WTC11 (cell line): ENCODE measurements at regions not wholly inside any gene's neighbourhood (a gene's known extent, or its start where the extent isn't known, plus 50 kb on each side); places are given as distances from the start of the nearest gene placed in this dataset.

Source experiments
- ATAC-seq: fragments of 200-7000 bp; cut with Tn5 transposase; 2 replicates; pipeline ENCODE4 v1.10.0; 2021; ENCODE audit warnings: mild to moderate bottlenecking, moderate library complexity
- CTCF ChIA-PET: fragments of 300-600 bp; sonication (Branson Sonifier 250); formaldehyde crosslinking; loops from one replicate; lab custom pipeline; 2021; ENCODE audit warnings: antibody characterized with exemption; lab: Charles Lee
- POLR2A ChIA-PET: fragments of 350-600 bp; sonication (Branson Sonifier 250); formaldehyde crosslinking; loops from one replicate; lab custom pipeline; 2021; ENCODE audit warnings: antibody characterized with exemption; lab: Charles Lee
- DNase-seq: peaks from one replicate; pipeline ENCODE4 v3.0.0; 2021; ENCODE audit warnings: low spot score
- H3K27ac Mint-ChIP-seq: 2 replicates; pipeline ENCODE4 v1.8.0; 2021; ENCODE audit warnings: mixed read lengths
- H3K27me3 Mint-ChIP-seq: 2 replicates; pipeline ENCODE4 v1.8.0; 2021; ENCODE audit warnings: low read depth, mild to moderate bottlenecking, moderate library complexity, mixed read lengths
- H3K36me3 Mint-ChIP-seq: 2 replicates; pipeline ENCODE4 v1.8.0; 2021; ENCODE audit warnings: mixed read lengths
- H3K4me1 Mint-ChIP-seq: 2 replicates; pipeline ENCODE4 v1.8.0; 2022; ENCODE audit warnings: mixed read lengths
- H3K4me3 Mint-ChIP-seq: 2 replicates; pipeline ENCODE4 v1.8.0; 2021; ENCODE audit warnings: mild to moderate bottlenecking, moderate library complexity, mixed read lengths
- H3K9me3 Mint-ChIP-seq: 2 replicates; pipeline ENCODE4 v1.8.0; 2021; ENCODE audit warnings: mixed read lengths
- AR ChIP-seq: fragments of 250-450 bp; sonication (Bioruptor Pico); IDR thresholded peaks from 2 replicates; pipeline ENCODE4 v1.9.0; 2021; ENCODE audit warnings: mild to moderate bottlenecking
- ATF2 ChIP-seq: sonication (generic); formaldehyde crosslinking; IDR thresholded peaks from 2 replicates; pipeline ENCODE4 v1.8.1; 2022; ENCODE audit warnings: low read depth, missing genetic modification reagents, borderline replicate concordance
- ATF3 ChIP-seq: sonication (generic); formaldehyde crosslinking; conservative IDR thresholded peaks from 2 replicates; pipeline ENCODE4 v1.8.1; 2022; ENCODE audit warnings: mild to moderate bottlenecking, missing genetic modification reagents
- CBFB ChIP-seq: sonication (generic); formaldehyde crosslinking; IDR thresholded peaks from 2 replicates; pipeline ENCODE4 v1.8.1; 2022; ENCODE audit warnings: mild to moderate bottlenecking, low read depth, missing genetic modification reagents
- CDX4 ChIP-seq: fragments of 250-450 bp; sonication (Bioruptor Pico); IDR thresholded peaks from 2 replicates; pipeline ENCODE4 v1.9.0; 2021; ENCODE audit warnings: moderate library complexity, mild to moderate bottlenecking, inconsistent platforms, borderline replicate concordance
- CTCF ChIP-seq: fragments of 200-600 bp; IDR thresholded peaks from 2 replicates; pipeline ENCODE4 v1.8.0; 2022; ENCODE audit warnings: antibody characterized with exemption
- FOXJ3 ChIP-seq: sonication (generic); formaldehyde crosslinking; IDR thresholded peaks from 2 replicates; pipeline ENCODE4 v1.9.0; 2021; ENCODE audit warnings: missing genetic modification reagents, mild to moderate bottlenecking, borderline replicate concordance
- GRHL2 ChIP-seq: fragments of 250-450 bp; sonication (Bioruptor Pico); IDR thresholded peaks from 2 replicates; pipeline ENCODE4 v1.8.0; 2022; ENCODE audit warnings: mild to moderate bottlenecking, moderate library complexity; ENCODE audit not compliant: insufficient replicate concordance, severe bottlenecking
- HMGA2 ChIP-seq: fragments of 250-450 bp; sonication (Bioruptor Pico); IDR thresholded peaks from 2 replicates; pipeline ENCODE4 v1.4.0; 2021; ENCODE audit warnings: mild to moderate bottlenecking, moderate library complexity
- MLX ChIP-seq: sonication (generic); formaldehyde crosslinking; IDR thresholded peaks from 2 replicates; pipeline ENCODE4 v1.8.1; 2023; ENCODE audit warnings: mild to moderate bottlenecking, missing genetic modification reagents, moderate library complexity
- NFE2L1 ChIP-seq: sonication (generic); formaldehyde crosslinking; IDR thresholded peaks from 2 replicates; pipeline ENCODE4 v1.8.1; 2023; ENCODE audit warnings: missing genetic modification reagents
- NFYB ChIP-seq: sonication (generic); formaldehyde crosslinking; conservative IDR thresholded peaks from 2 replicates; pipeline ENCODE4 v1.8.0; 2022; ENCODE audit warnings: low read depth, missing genetic modification reagents
- SMAD4 ChIP-seq: sonication (generic); formaldehyde crosslinking; IDR thresholded peaks from 2 replicates; pipeline ENCODE4 v1.8.0; 2022; ENCODE audit warnings: mild to moderate bottlenecking, missing genetic modification reagents
- TEAD4 ChIP-seq: sonication (generic); formaldehyde crosslinking; IDR thresholded peaks from 2 replicates; pipeline ENCODE4 v1.8.0; 2022; ENCODE audit warnings: mild to moderate bottlenecking, missing genetic modification reagents
- ZBTB21 ChIP-seq: sonication (generic); formaldehyde crosslinking; IDR thresholded peaks from 2 replicates; pipeline ENCODE4 v1.8.1; 2023; ENCODE audit warnings: mild to moderate bottlenecking, missing genetic modification reagents, borderline replicate concordance
- ZNF138 ChIP-seq: sonication (generic); formaldehyde crosslinking; conservative IDR thresholded peaks from 2 replicates; pipeline ENCODE4 v1.8.1; 2022; ENCODE audit warnings: mild to moderate bottlenecking, moderate library complexity, missing genetic modification reagents
- TF ChIP-seq, protein P1 (sequence below): sonication (generic); formaldehyde crosslinking; IDR thresholded peaks from 2 replicates; pipeline ENCODE4 v1.8.1; 2023; ENCODE audit warnings: mild to moderate bottlenecking, missing genetic modification reagents
- TF ChIP-seq, protein P2 (sequence below): fragments of 250-450 bp; sonication (Bioruptor Pico); IDR thresholded peaks from 2 replicates; pipeline ENCODE4 v1.8.0; 2021; ENCODE audit warnings: mild to moderate bottlenecking
- TF ChIP-seq, protein P3 (sequence below): sonication (generic); formaldehyde crosslinking; IDR thresholded peaks from 2 replicates; pipeline ENCODE4 v1.8.1; 2022; ENCODE audit warnings: mild to moderate bottlenecking, moderate library complexity, missing genetic modification reagents
- TF ChIP-seq, protein P4 (sequence below): fragments of 250-450 bp; sonication (Bioruptor Pico); IDR thresholded peaks from 2 replicates; pipeline ENCODE4 v1.9.0; 2021; ENCODE audit warnings: mild to moderate bottlenecking

DNA sequence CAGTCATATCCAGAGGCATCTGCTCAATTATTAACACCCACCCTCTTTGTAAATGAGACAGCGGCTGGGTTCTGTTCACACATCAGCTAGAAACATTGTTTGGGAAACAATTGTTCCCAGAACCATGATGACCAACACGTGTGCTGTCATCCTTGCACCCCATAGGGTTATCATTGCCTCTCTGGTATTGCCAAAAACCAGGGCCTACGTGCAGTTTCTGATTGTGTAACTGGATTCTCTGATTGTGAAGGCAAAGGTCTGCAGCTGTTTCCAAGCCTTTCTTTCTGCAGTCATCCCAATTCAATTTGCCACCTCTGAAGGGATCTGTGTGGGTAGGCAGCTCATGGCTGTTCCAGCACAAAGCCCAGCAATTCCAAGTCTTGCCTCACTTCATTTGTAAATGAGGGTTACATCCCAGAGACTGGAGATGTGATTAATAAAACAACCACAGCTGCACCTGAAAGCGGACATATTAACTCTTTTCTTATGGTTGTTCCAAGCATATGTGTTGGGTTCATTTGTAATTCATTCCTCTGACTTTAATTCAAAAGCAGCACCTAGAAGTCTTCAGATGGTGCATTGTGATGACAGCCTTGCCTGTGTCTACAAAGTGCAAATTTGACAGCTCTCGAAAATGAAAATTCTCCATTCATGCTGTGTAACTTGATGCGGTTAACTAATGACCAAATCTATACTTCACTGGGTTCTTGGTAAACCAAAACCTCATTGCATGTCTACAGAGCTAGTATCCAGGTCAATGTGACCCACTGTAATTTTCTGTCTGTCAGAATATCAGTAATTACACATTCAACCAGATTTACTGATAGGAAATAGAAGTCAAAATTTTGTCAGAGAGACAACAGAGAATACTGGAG is 66.6 kb downstream of the YIPF5 start (continued):
- TF ChIP-seq CBFB (CRISPR knock-in tag) (no peak), SMAD4 (CRISPR knock-in tag) (no peak), NFE2L1 (CRISPR knock-in tag) (no peak), FOXJ3 (CRISPR knock-in tag) (no peak), ATF2 (CRISPR knock-in tag) (no peak), ZNF138 (CRISPR knock-in tag) (no peak)
- TF ChIP-seq, protein P1, sequence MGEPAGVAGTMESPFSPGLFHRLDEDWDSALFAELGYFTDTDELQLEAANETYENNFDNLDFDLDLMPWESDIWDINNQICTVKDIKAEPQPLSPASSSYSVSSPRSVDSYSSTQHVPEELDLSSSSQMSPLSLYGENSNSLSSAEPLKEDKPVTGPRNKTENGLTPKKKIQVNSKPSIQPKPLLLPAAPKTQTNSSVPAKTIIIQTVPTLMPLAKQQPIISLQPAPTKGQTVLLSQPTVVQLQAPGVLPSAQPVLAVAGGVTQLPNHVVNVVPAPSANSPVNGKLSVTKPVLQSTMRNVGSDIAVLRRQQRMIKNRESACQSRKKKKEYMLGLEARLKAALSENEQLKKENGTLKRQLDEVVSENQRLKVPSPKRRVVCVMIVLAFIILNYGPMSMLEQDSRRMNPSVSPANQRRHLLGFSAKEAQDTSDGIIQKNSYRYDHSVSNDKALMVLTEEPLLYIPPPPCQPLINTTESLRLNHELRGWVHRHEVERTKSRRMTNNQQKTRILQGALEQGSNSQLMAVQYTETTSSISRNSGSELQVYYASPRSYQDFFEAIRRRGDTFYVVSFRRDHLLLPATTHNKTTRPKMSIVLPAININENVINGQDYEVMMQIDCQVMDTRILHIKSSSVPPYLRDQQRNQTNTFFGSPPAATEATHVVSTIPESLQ (CRISPR knock-in tag): no peak
- TF ChIP-seq, protein P2, sequence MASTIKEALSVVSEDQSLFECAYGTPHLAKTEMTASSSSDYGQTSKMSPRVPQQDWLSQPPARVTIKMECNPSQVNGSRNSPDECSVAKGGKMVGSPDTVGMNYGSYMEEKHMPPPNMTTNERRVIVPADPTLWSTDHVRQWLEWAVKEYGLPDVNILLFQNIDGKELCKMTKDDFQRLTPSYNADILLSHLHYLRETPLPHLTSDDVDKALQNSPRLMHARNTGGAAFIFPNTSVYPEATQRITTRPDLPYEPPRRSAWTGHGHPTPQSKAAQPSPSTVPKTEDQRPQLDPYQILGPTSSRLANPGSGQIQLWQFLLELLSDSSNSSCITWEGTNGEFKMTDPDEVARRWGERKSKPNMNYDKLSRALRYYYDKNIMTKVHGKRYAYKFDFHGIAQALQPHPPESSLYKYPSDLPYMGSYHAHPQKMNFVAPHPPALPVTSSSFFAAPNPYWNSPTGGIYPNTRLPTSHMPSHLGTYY: no peak
- TF ChIP-seq, protein P3, sequence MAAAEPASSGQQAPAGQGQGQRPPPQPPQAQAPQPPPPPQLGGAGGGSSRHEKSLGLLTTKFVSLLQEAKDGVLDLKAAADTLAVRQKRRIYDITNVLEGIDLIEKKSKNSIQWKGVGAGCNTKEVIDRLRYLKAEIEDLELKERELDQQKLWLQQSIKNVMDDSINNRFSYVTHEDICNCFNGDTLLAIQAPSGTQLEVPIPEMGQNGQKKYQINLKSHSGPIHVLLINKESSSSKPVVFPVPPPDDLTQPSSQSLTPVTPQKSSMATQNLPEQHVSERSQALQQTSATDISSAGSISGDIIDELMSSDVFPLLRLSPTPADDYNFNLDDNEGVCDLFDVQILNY: no peak
- TF ChIP-seq, all 79 proteins: peak for 0

- H3K27me3 Mint-ChIP-seq: no peaks in the 10 kb centered on the region
- H3K4me3 Mint-ChIP-seq: no peak overlapping the region
- TF ChIP-seq NFYB (CRISPR knock-in tag): no peak
- TF ChIP-seq ATF3: no peak
- no peak for TF ChIP-seq AR
- TF ChIP-seq CDX4 (CRISPR knock-in tag): no peak
- TF ChIP-seq, protein P2: no peak
- TF ChIP-seq GRHL2: no peak
- TF ChIP-seq TEAD4 (CRISPR knock-in tag): no peak
- no peak for TF ChIP-seq ZBTB21
- TF ChIP-seq CTCF: no peak
- no peak for TF ChIP-seq HMGA2 (CRISPR knock-in tag)
- TF ChIP-seq MLX (CRISPR knock-in tag): no peak
- TF ChIP-seq, protein P4, sequence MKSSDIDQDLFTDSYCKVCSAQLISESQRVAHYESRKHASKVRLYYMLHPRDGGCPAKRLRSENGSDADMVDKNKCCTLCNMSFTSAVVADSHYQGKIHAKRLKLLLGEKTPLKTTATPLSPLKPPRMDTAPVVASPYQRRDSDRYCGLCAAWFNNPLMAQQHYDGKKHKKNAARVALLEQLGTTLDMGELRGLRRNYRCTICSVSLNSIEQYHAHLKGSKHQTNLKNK: no peak
- no peaks in the 10 kb centered on the region for H3K9me3 Mint-ChIP-seq
- POLR2A ChIA-PET: no interaction called here
- no peak overlapping the region for H3K27ac Mint-ChIP-seq
- H3K4me1 Mint-ChIP-seq: peaks cover 7% of the 10 kb centered on the region
- H3K36me3 Mint-ChIP-seq: no peaks in the 10 kb centered on the region
- no peak for ATAC-seq
- no peak for DNase-seq
- CTCF ChIA-PET: no interaction called here
Observed at GRCh38 chr5:144105371-144105770, 65.1 kb downstream of the YIPF5 start.
